Common myeloid progenitor, CD34-positive (primary cell): ENCODE measurements at regions not wholly inside any gene's neighbourhood (a gene's known extent, or its start where the extent isn't known, plus 50 kb on each side); places are given as distances from the start of the nearest gene placed in this dataset.
"Not testable (repeated sequence)": the region's sequence is repeated elsewhere in the genome, so short reads cannot be mapped to it uniquely, and the experiment has no call there.

Experiments used
- CTCF ChIA-PET: fragments of 350-600 bp; sonication (Branson Sonifier 250); formaldehyde crosslinking; loops from one replicate; lab custom pipeline; 2021; ENCODE audit warnings: antibody characterized with exemption; lab: Charles Lee
- POLR2A ChIA-PET: fragments of 350-600 bp; sonication (Branson Sonifier 250); formaldehyde crosslinking; loops from one replicate; lab custom pipeline; 2021; ENCODE audit warnings: antibody characterized with exemption; lab: Charles Lee
- DNase-seq, 3 donors: peaks; one replicate each; pipeline versions ENCODE4 v3.0.0 to v3.0.0-alpha.2; 2013
- H3K27ac ChIP-seq, 2 experiments: 1 replicate in 1 of 2; 2 replicates in 1 of 2; pipeline ENCODE4 v1.7.0; 2013; ENCODE audit warnings: inconsistent platforms in 2 of 2, low read length in 2 of 2, mild to moderate bottlenecking in 2 of 2, low read depth in 1 of 2, moderate library complexity in 1 of 2; ENCODE audit not compliant: severe bottlenecking in 2 of 2, insufficient read depth in 1 of 2, poor library complexity in 1 of 2
- H3K27me3 ChIP-seq, 5 experiments: replicated peaks in 2 of 5; 1 replicate in 3 of 5; 2 replicates in 2 of 5; pipeline versions ENCODE4 v1.6.1 to v1.7.0; 2013; ENCODE audit warnings: low read length in 4 of 5, mild to moderate bottlenecking in 2 of 5, moderate library complexity in 2 of 5, inconsistent platforms in 1 of 5; ENCODE audit not compliant: insufficient read depth in 5 of 5, control insufficient read depth in 4 of 5
- H3K36me3 ChIP-seq, 4 experiments: 1 replicate in 2 of 4; 2 replicates in 2 of 4; pipeline versions ENCODE4 v1.6.1 to v1.7.0; 2013; ENCODE audit warnings: low read length in 3 of 4, control low read depth in 1 of 4, mild to moderate bottlenecking in 1 of 4; ENCODE audit not compliant: control insufficient read depth in 4 of 4, insufficient read depth in 4 of 4
- H3K4me1 ChIP-seq, 4 experiments: 1 replicate in 3 of 4; 2 replicates in 1 of 4; pipeline versions ENCODE4 v1.6.1 to v1.7.1; 2013; ENCODE audit warnings: low read length in 3 of 4, mild to moderate bottlenecking in 3 of 4, control low read depth in 1 of 4, inconsistent platforms in 1 of 4, moderate library complexity in 1 of 4; ENCODE audit not compliant: control insufficient read depth in 4 of 4, insufficient read depth in 4 of 4; ENCODE audit errors: control extremely low read depth in 1 of 4
- H3K4me3 ChIP-seq, 7 experiments: 1 replicate in 4 of 7; 2 replicates in 3 of 7; pipeline versions ENCODE4 v1.5.1 to v1.7.0; 2013; ENCODE audit warnings: mild to moderate bottlenecking in 7 of 7, low read length in 6 of 7, moderate library complexity in 6 of 7, inconsistent platforms in 2 of 7, low read depth in 2 of 7, control low read depth in 1 of 7; ENCODE audit not compliant: insufficient read depth in 4 of 7, control insufficient read depth in 1 of 7; ENCODE audit errors: extremely low read depth in 1 of 7
- H3K9me3 ChIP-seq, 5 experiments: 1 replicate in 4 of 5; 2 replicates in 1 of 5; pipeline versions ENCODE4 v1.6.1 to v1.7.1; 2013; ENCODE audit warnings: low read length in 4 of 5, mild to moderate bottlenecking in 2 of 5, inconsistent platforms in 1 of 5, low read depth in 1 of 5, moderate library complexity in 1 of 5; ENCODE audit not compliant: control insufficient read depth in 4 of 5, insufficient read depth in 2 of 5; ENCODE audit errors: control extremely low read depth in 1 of 5
- WGBS: methylation state at CpG from one replicate; pipeline ENCODE4 v1.1.5; 2013; ENCODE audit not compliant: insufficient coverage; 5-methylcytosine and 5-hydroxymethylcytosine counted together

DNA sequence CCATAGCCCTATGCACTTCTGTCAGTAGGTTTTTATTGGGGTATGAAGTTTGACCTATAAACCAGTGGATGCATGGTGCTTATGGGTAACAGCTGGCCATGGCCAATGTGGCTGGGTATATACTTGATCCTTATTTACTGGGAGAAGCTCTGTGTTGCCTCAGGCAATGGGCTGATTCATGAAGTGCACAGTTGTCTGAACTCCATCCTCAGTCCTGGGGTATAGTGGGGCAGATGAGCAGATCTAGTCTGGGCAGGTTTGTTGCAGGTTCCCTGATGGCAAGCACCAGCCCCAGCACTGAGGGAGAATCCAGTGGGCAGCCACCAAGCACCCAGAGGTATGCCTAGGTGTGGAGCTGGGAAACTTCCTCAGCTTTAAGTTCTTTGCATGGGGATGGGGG is 274.4 kb downstream of the TDRD3 start:
- no peak overlapping the region for H3K4me3 ChIP-seq
- no peak overlapping the region for H3K27ac ChIP-seq
- H3K27me3 ChIP-seq: no peaks in the 10 kb centered on the region
- POLR2A ChIA-PET: no interaction called here
- no peaks in the 10 kb centered on the region for H3K4me1 ChIP-seq
- no peak for DNase-seq
- no peaks in the 10 kb centered on the region for H3K36me3 ChIP-seq
- CTCF ChIA-PET: no interaction called here
- H3K9me3 ChIP-seq: peaks cover 0 to 20% (median 3%) of the 10 kb centered on the region in 5 experiments

DNA sequence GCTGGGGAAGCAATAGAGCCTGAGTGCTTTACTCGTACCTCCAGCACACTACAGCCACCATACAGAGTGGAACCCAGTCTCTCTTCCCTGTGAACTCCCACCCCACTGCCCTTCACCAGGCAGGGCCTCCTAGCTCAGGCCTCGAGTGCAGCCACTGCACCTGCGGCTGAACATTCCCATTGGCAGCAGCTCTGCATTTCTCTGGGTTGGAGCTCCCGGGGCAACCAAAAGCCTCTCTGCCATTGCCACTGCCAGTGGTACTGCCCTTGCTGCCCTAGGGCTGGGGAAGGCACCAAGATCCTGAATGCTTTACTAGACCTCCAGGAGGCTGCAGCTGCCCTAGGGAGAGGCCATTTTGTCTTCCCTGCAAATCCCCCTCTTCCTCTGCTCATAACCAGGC is 266.8 kb downstream of the TDRD3 start:
- no peaks in the 10 kb centered on the region for H3K36me3 ChIP-seq
- H3K27me3 ChIP-seq: no peaks in the 10 kb centered on the region
- WGBS: 93% methylated on average over 4 of the region's 4 CpGs
- no peaks in the 10 kb centered on the region for H3K4me1 ChIP-seq
- ChIA-PET POLR2A (no interaction called here), CTCF (no interaction called here)
- peaks cover 0 to 3% (median 0%) of the 10 kb centered on the region in 5 experiments for H3K9me3 ChIP-seq
- H3K27ac ChIP-seq: no peak overlapping the region
- no peak for DNase-seq
- no peak overlapping the region for H3K4me3 ChIP-seq

GRCh38 chr13:60662595-60662994 is 265.6 kb downstream of the TDRD3 start:
- WGBS: 100% methylated on average over 1 of the region's 1 CpG
- Histone ChIP-seq H3K4me1 (no peaks in the 10 kb centered on the region), H3K9me3 (peaks cover 0 to 3% (median 0%) of the 10 kb centered on the region in 5 experiments), H3K4me3 (no peak overlapping the region), H3K27me3 (no peaks in the 10 kb centered on the region), H3K27ac (no peak overlapping the region), H3K36me3 (no peaks in the 10 kb centered on the region)
- DNase-seq: no peak
- ChIA-PET POLR2A (no interaction called here), CTCF (interaction anchor here (1.3 kb wide), 1 partner anchor 11 kb away, joined by 4 read pairs; no protein-coding TSS in a partner anchor)

DNA sequence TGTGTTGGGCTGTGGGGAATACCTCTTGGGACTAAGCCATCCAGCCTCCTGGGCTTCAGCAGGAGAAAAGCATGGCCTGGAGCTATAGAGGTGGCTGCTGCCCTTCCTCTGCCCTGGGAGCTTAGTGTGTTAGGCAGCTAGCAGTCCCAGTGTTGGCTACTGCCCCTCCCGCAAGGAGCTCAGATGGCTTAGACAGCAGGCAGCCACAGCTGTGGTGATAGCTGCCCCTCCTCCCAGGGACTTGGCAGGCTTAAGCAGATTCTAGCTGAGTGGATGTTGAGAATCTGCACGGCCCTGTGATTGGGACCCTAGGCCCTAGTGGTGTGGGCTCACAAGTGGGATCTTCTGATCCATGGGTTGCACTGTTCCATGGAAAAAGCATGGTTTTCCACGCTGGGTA is 264.5 kb downstream of the TDRD3 start:
- no peak overlapping the region for H3K4me3 ChIP-seq
- peaks cover 0 to 3% (median 0%) of the 10 kb centered on the region in 5 experiments for H3K9me3 ChIP-seq
- 93% methylated on average over 3 of the region's 3 CpGs for WGBS
- POLR2A ChIA-PET: no interaction called here
- CTCF ChIA-PET: interaction anchor here (1.3 kb wide), 1 partner anchor 10 kb away, joined by 4 read pairs; no protein-coding TSS in a partner anchor
- no peaks in the 10 kb centered on the region for H3K27me3 ChIP-seq
- no peak for DNase-seq
- H3K36me3 ChIP-seq: no peaks in the 10 kb centered on the region
- H3K27ac ChIP-seq: no peak overlapping the region
- no peaks in the 10 kb centered on the region for H3K4me1 ChIP-seq

DNA sequence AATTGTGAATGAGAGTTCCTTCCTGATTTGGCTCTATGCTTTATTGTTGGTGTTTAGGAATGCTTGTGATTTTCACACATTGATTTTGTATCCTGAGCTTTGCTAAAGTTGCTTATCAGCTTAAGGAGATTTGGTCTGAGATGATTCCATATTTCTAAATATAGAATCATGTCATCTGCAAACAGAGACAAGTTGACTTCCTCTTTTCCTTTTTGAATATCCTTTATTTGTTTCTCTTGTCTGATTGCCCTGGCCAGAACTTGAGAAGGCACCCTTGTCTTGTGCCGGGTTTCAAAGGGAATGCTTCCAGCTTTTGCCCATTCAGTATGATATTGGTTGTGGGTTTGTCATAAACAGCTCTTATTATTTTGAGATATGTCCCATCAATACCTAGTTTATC is 260.6 kb downstream of the TDRD3 start:
- H3K4me1 ChIP-seq, H3K36me3 ChIP-seq, H3K27me3 ChIP-seq, H3K27ac ChIP-seq, CTCF ChIA-PET, POLR2A ChIA-PET, H3K4me3 ChIP-seq, H3K9me3 ChIP-seq: not testable (repeated sequence)
- peak in 1 of 3 donors; percentile 12 for DNase-seq
- WGBS: no CpG with 5 or more reads among the region's 1 CpG

- Histone ChIP-seq H3K9me3 (no peaks in the 10 kb centered on the region), H3K27ac (no peak overlapping the region), H3K27me3 (no peaks in the 10 kb centered on the region), H3K4me3 (no peak overlapping the region), H3K4me1 (no peaks in the 10 kb centered on the region), H3K36me3 (no peaks in the 10 kb centered on the region)
- DNase-seq: peak in 2 of 3 donors; percentile 1 to 35
- 100% methylated on average over 1 of the region's 4 CpGs for WGBS
- ChIA-PET CTCF (no interaction called here), POLR2A (no interaction called here)
Observed at GRCh38 chr13:60655256-60655655, 258.2 kb downstream of the TDRD3 start.

- no peaks in the 10 kb centered on the region for H3K4me1 ChIP-seq
- H3K27ac ChIP-seq: no peak overlapping the region
- no peak overlapping the region for H3K4me3 ChIP-seq
- POLR2A ChIA-PET: no interaction called here
- H3K36me3 ChIP-seq: no peaks in the 10 kb centered on the region
- no CpG with 5 or more reads among the region's 1 CpG for WGBS
- no peaks in the 10 kb centered on the region for H3K9me3 ChIP-seq
- peak; percentile 15 to 42 (median 23) for DNase-seq
- H3K27me3 ChIP-seq: no peaks in the 10 kb centered on the region
- CTCF ChIA-PET: no interaction called here
Observed at GRCh38 chr13:60654415-60654814, 257.4 kb downstream of the TDRD3 start.
